HEK293 (cell line): ENCODE measurements at regions not wholly inside any gene's neighbourhood (a gene's known extent, or its start where the extent isn't known, plus 50 kb on each side); places are given as distances from the start of the nearest gene placed in this dataset.

Experiments used
- CTCF ChIA-PET: fragments of 350-600 bp; formaldehyde crosslinking; extraction: SDS; loops from one replicate; lab custom pipeline; 2021; ENCODE audit warnings: antibody characterized with exemption; lab: Yijun Ruan, JAX
- POLR2A ChIA-PET: fragments of 300-600 bp; formaldehyde crosslinking; extraction: SDS; loops from one replicate; lab custom pipeline; 2020; ENCODE audit warnings: antibody characterized with exemption, inconsistent platforms; lab: Yijun Ruan, JAX
- H3K27ac ChIP-seq: fragments of 200-500 bp; sonication (Bioruptor generic); 2 replicates; pipeline ENCODE4 v1.5.1; 2014; ENCODE audit warnings: low read depth, low read length, control low read depth, inconsistent platforms; ENCODE audit errors: extremely low read depth
- H3K36me3 ChIP-seq, 2 experiments: fragments of 200-500 bp in 1 of 2; sonication (Bioruptor generic) in 1 of 2; 1 replicate in 1 of 2; 2 replicates in 1 of 2; pipeline ENCODE4 v1.5.1; 2014 to 2017; ENCODE audit warnings: inconsistent platforms in 2 of 2, low read length in 2 of 2; ENCODE audit not compliant: control insufficient read depth in 2 of 2, insufficient read depth in 1 of 2
- H3K4me1 ChIP-seq: fragments of 200-500 bp; sonication (Bioruptor generic); 2 replicates; pipeline ENCODE4 v1.5.1; 2014; ENCODE audit warnings: mild to moderate bottlenecking, low read length, inconsistent platforms; ENCODE audit not compliant: control insufficient read depth, insufficient read depth
- H3K4me3 ChIP-seq: 2 replicates; pipeline ENCODE4 v1.5.1; 2011; ENCODE audit warnings: low read depth, mild to moderate bottlenecking, control low read depth, low read length, moderate library complexity
- H3K9me3 ChIP-seq: fragments of 200-500 bp; sonication (Bioruptor generic); 2 replicates; pipeline ENCODE4 v1.5.1; 2014; ENCODE audit warnings: low read depth, low read length, inconsistent platforms; ENCODE audit not compliant: control insufficient read depth, insufficient read depth
- EGR2 ChIP-seq: fragments of 450-650 bp; formaldehyde crosslinking; IDR thresholded peaks from 2 replicates; pipeline ENCODE4 v1.5.1; 2016; ENCODE audit warnings: low read depth, missing biosample characterization, missing genetic modification characterization
- GLI4 ChIP-seq: fragments of 450-650 bp; formaldehyde crosslinking; IDR thresholded peaks from 2 replicates; pipeline ENCODE4 v1.5.1; 2016; ENCODE audit warnings: missing biosample characterization, missing genetic modification characterization
- GLIS1 ChIP-seq: fragments of 450-650 bp; formaldehyde crosslinking; IDR thresholded peaks from 2 replicates; pipeline ENCODE4 v1.5.1; 2016; ENCODE audit warnings: missing biosample characterization, missing genetic modification characterization
- GLIS2 ChIP-seq: fragments of 450-650 bp; formaldehyde crosslinking; IDR thresholded peaks from 2 replicates; pipeline ENCODE4 v1.5.1; 2016; ENCODE audit warnings: missing biosample characterization, missing genetic modification characterization
- HOXC10 ChIP-seq: sonication (generic); formaldehyde crosslinking; IDR thresholded peaks from 2 replicates; pipeline ENCODE4 v1.8.1; 2023; ENCODE audit warnings: mild to moderate bottlenecking, missing genetic modification reagents
- KLF8 ChIP-seq: fragments of 450-650 bp; formaldehyde crosslinking; IDR thresholded peaks from 2 replicates; pipeline ENCODE4 v1.5.1; 2016; ENCODE audit warnings: missing biosample characterization, missing genetic modification characterization
- OVOL3 ChIP-seq: fragments of 450-650 bp; formaldehyde crosslinking; IDR thresholded peaks from 2 replicates; pipeline ENCODE4 v1.5.1; 2016; ENCODE audit warnings: missing biosample characterization, missing genetic modification characterization
- PRDM4 ChIP-seq: fragments of 450-650 bp; formaldehyde crosslinking; IDR thresholded peaks from 2 replicates; pipeline ENCODE4 v1.5.1; 2017; ENCODE audit warnings: missing biosample characterization, missing genetic modification characterization
- SCRT2 ChIP-seq: fragments of 450-650 bp; formaldehyde crosslinking; IDR thresholded peaks from 2 replicates; pipeline ENCODE4 v1.5.1; 2016; ENCODE audit warnings: missing biosample characterization, missing genetic modification characterization
- YY2 ChIP-seq: fragments of 450-650 bp; formaldehyde crosslinking; IDR thresholded peaks from 2 replicates; pipeline ENCODE4 v1.5.1; 2016; ENCODE audit warnings: missing biosample characterization, missing genetic modification characterization
- ZBTB44 ChIP-seq: fragments of 450-650 bp; IDR thresholded peaks from 2 replicates; pipeline ENCODE4 v1.5.1; 2018; ENCODE audit warnings: missing biosample characterization, mild to moderate bottlenecking, missing genetic modification characterization
- ZEB2 ChIP-seq: fragments of 450-650 bp; formaldehyde crosslinking; IDR thresholded peaks from 2 replicates; pipeline ENCODE4 v1.5.1; 2016; ENCODE audit warnings: missing biosample characterization, missing genetic modification characterization
- ZFHX2 ChIP-seq: fragments of 450-650 bp; formaldehyde crosslinking; conservative IDR thresholded peaks from 2 replicates; pipeline ENCODE4 v1.5.1; 2016; ENCODE audit warnings: missing biosample characterization, missing genetic modification characterization
- ZNF114 ChIP-seq: fragments of 450-650 bp; formaldehyde crosslinking; IDR thresholded peaks from 2 replicates; pipeline ENCODE4 v1.5.0; 2017; ENCODE audit warnings: missing biosample characterization, missing genetic modification characterization
- ZNF138 ChIP-seq: fragments of 450-650 bp; formaldehyde crosslinking; IDR thresholded peaks from 2 replicates; pipeline ENCODE4 v1.5.1; 2016; ENCODE audit warnings: missing biosample characterization, missing genetic modification characterization, borderline replicate concordance
- ZNF148 ChIP-seq: fragments of 450-650 bp; formaldehyde crosslinking; IDR thresholded peaks from 2 replicates; pipeline ENCODE4 v1.5.0; 2017; ENCODE audit warnings: missing biosample characterization, missing genetic modification characterization, borderline replicate concordance
- ZNF157 ChIP-seq: fragments of 450-650 bp; formaldehyde crosslinking; IDR thresholded peaks from 2 replicates; pipeline ENCODE4 v1.5.1; 2016; ENCODE audit warnings: missing biosample characterization, missing genetic modification characterization
- ZNF221 ChIP-seq: fragments of 450-650 bp; formaldehyde crosslinking; IDR thresholded peaks from 2 replicates; pipeline ENCODE4 v1.5.1; 2017; ENCODE audit warnings: missing biosample characterization, missing genetic modification characterization, borderline replicate concordance
- ZNF23 ChIP-seq: fragments of 450-650 bp; formaldehyde crosslinking; IDR thresholded peaks from 2 replicates; pipeline ENCODE4 v1.5.1; 2016; ENCODE audit warnings: missing biosample characterization, missing genetic modification characterization, borderline replicate concordance
- ZNF335 ChIP-seq: fragments of 450-650 bp; formaldehyde crosslinking; conservative IDR thresholded peaks from 2 replicates; pipeline ENCODE4 v1.5.1; 2016; ENCODE audit warnings: missing biosample characterization, missing genetic modification characterization
- ZNF350 ChIP-seq: fragments of 450-650 bp; formaldehyde crosslinking; IDR thresholded peaks from 2 replicates; pipeline ENCODE4 v1.5.0; 2017; ENCODE audit warnings: missing biosample characterization, mild to moderate bottlenecking, missing genetic modification characterization
- ZNF433 ChIP-seq: fragments of 450-650 bp; formaldehyde crosslinking; IDR thresholded peaks from 2 replicates; pipeline ENCODE4 v1.5.1; 2016; ENCODE audit warnings: missing biosample characterization, missing genetic modification characterization, low read depth
- ZNF571 ChIP-seq: fragments of 450-650 bp; formaldehyde crosslinking; IDR thresholded peaks from 2 replicates; pipeline ENCODE4 v1.5.0; 2017; ENCODE audit warnings: missing biosample characterization, missing genetic modification characterization
- ZNF624 ChIP-seq: fragments of 450-650 bp; formaldehyde crosslinking; IDR thresholded peaks from 2 replicates; pipeline ENCODE4 v1.5.1; 2017; ENCODE audit warnings: missing biosample characterization, missing genetic modification characterization
- ZNF629 ChIP-seq: fragments of 450-650 bp; formaldehyde crosslinking; IDR thresholded peaks from 2 replicates; pipeline ENCODE4 v1.5.1; 2017; ENCODE audit warnings: missing biosample characterization, missing genetic modification characterization
- ZNF660 ChIP-seq: fragments of 450-650 bp; IDR thresholded peaks from 2 replicates; pipeline ENCODE4 v1.5.1; 2018; ENCODE audit warnings: missing biosample characterization, mild to moderate bottlenecking, missing genetic modification characterization
- ZNF664 ChIP-seq: fragments of 450-650 bp; formaldehyde crosslinking; IDR thresholded peaks from 2 replicates; pipeline ENCODE4 v1.5.1; 2016; ENCODE audit warnings: missing biosample characterization, missing genetic modification characterization
- ZNF792 ChIP-seq: fragments of 450-650 bp; formaldehyde crosslinking; IDR thresholded peaks from 2 replicates; pipeline ENCODE4 v1.5.1; 2016; ENCODE audit warnings: missing biosample characterization, missing genetic modification characterization

- Histone ChIP-seq H3K9me3 (no peaks in the 10 kb centered on the region), H3K27ac (no peak overlapping the region; the same call in 1 of the 2 replicates)
- no peak for TF ChIP-seq ZNF157 (tag by site-specific recombination)
- no peak for TF ChIP-seq GLIS2 (tag by site-specific recombination)
- TF ChIP-seq ZNF335 = peak; percentile 70
- TF ChIP-seq ZNF350 (tag by site-specific recombination) = no peak
- no peak for TF ChIP-seq ZNF138 (tag by site-specific recombination)
- TF ChIP-seq ZFHX2 (tag by site-specific recombination) = no peak
- TF ChIP-seq KLF8 (tag by site-specific recombination) = no peak
- TF ChIP-seq SCRT2 (tag by site-specific recombination) = no peak
- TF ChIP-seq ZEB2 (tag by site-specific recombination) = no peak
- TF ChIP-seq ZNF571 (tag by site-specific recombination) = no peak
- no peak for TF ChIP-seq ZNF23
- no peak for TF ChIP-seq ZNF792 (tag by site-specific recombination)
- 0 out of 2 replicates have a peak, but pooled peaks have one; percentile 24 for TF ChIP-seq ZNF664
- TF ChIP-seq ZNF624 = no peak
- TF ChIP-seq, all 188 proteins: peak for 2
- Histone ChIP-seq H3K4me3 (no peak overlapping the region), H3K36me3 (no peaks in the 10 kb centered on the region), H3K4me1 (peaks cover 3% of the 10 kb centered on the region; the same call in 1 of the 2 replicates)
- POLR2A ChIA-PET = no interaction called here
- CTCF ChIA-PET = interaction anchor here (0.6 to 1.1 kb wide), 4 partner anchors 95 to 663 kb away, joined by 3 to 4 read pairs (median 3); no protein-coding TSS in a partner anchor
Observed at GRCh38 chr2:217047209-217047608, 187.3 kb upstream of the TNP1 start.

- ChIA-PET CTCF (interaction anchor here (0.6 to 1.1 kb wide), 3 partner anchors 97 to 572 kb away, joined by 3 read pairs; no protein-coding TSS in a partner anchor), POLR2A (no interaction called here)
- Histone ChIP-seq H3K36me3 (no peaks in the 10 kb centered on the region), H3K9me3 (no peaks in the 10 kb centered on the region), H3K4me1 (peaks cover 3% of the 10 kb centered on the region; the same call in 1 of the 2 replicates), H3K27ac (no peak overlapping the region), H3K4me3 (no peak overlapping the region)
- TF ChIP-seq YY2 (tag by site-specific recombination) (no peak), EGR2 (tag by site-specific recombination) (no peak), HOXC10 (no peak), GLIS1 (tag by site-specific recombination) (no peak), ZNF433 (no peak), ZNF629 (tag by site-specific recombination) (no peak), ZNF114 (no peak), ZNF221 (no peak), PRDM4 (tag by site-specific recombination) (no peak), OVOL3 (no peak), ZNF660 (no peak), ZNF148 (no peak), ZBTB44 (tag by site-specific recombination) (no peak), GLI4 (no peak)
Observed at GRCh38 chr2:217045700-217046475, 186.0 kb upstream of the TNP1 start.
